Left ventricle myocardium inferior (tissue), 1 donor: ENCODE measurements at regions not wholly inside any gene's neighbourhood (a gene's known extent, or its start where the extent isn't known, plus 50 kb on each side); places are given as distances from the start of the nearest gene placed in this dataset.

Experiments
- DNase-seq: peaks from one replicate; pipeline ENCODE4 v3.0.0-alpha.2; 2020
- H3K27ac ChIP-seq: fragments of 200-600 bp; replicated peaks from 2 replicates; pipeline ENCODE4 v1.8.0; 2021
- H3K27me3 ChIP-seq: fragments of 200-600 bp; 2 replicates; pipeline ENCODE4 v1.8.0; 2021; ENCODE audit warnings: low read depth
- H3K36me3 ChIP-seq: fragments of 200-600 bp; 2 replicates; pipeline ENCODE4 v1.8.0; 2021
- H3K4me1 ChIP-seq: fragments of 200-600 bp; 2 replicates; pipeline ENCODE4 v1.8.0; 2021
- H3K4me3 ChIP-seq: fragments of 200-600 bp; 2 replicates; pipeline ENCODE4 v1.8.0; 2021; ENCODE audit warnings: mild to moderate bottlenecking, moderate library complexity
- H3K9me3 ChIP-seq: fragments of 200-600 bp; replicated peaks from 2 replicates; pipeline ENCODE4 v1.8.0; 2021
- CTCF ChIP-seq: fragments of 200-600 bp; IDR thresholded peaks from 2 replicates; pipeline ENCODE4 v1.8.0; 2021; ENCODE audit warnings: antibody characterized with exemption, mild to moderate bottlenecking, borderline replicate concordance
- intact Hi-C: fragments of 100-400 bp; cut with micrococcal nuclease; formaldehyde crosslinking; loops from one replicate; pipeline ENCODE4 v1.11.0; 2022
- donor health status: DM: no; HTN: yes; CAD: no; lungs with severe emphysema.

GRCh38 chr2:122595065-122595464 lies 839.6 kb downstream of the TSN start:
- TF ChIP-seq CTCF = no peak
- intact Hi-C loops = no loop called here
- no peaks in the 10 kb centered on the region for H3K36me3 ChIP-seq

GRCh38 chr2:122596598-122596997 lies 841.1 kb downstream of the TSN start:
- no peaks in the 10 kb centered on the region for H3K36me3 ChIP-seq
- DNase-seq = no peak
- intact Hi-C loops = no loop called here
- H3K9me3 ChIP-seq = peaks cover 3% of the 10 kb centered on the region
- H3K27ac ChIP-seq = no peak overlapping the region
- TF ChIP-seq CTCF = no peak
- no peaks in the 10 kb centered on the region for H3K27me3 ChIP-seq
- H3K4me1 ChIP-seq = no peaks in the 10 kb centered on the region
- no peak overlapping the region for H3K4me3 ChIP-seq

More at GRCh38 chr2:122595065-122595464, 839.6 kb downstream of the TSN start:
- DNase-seq = no peak
- Histone ChIP-seq H3K9me3 (peaks cover 3% of the 10 kb centered on the region), H3K27ac (no peak overlapping the region), H3K4me3 (no peak overlapping the region), H3K4me1 (no peaks in the 10 kb centered on the region), H3K27me3 (no peaks in the 10 kb centered on the region)

- intact Hi-C loops = no loop called here
- Histone ChIP-seq H3K4me3 (no peak overlapping the region), H3K4me1 (no peaks in the 10 kb centered on the region), H3K27me3 (no peaks in the 10 kb centered on the region), H3K9me3 (peaks cover 3% of the 10 kb centered on the region), H3K36me3 (no peaks in the 10 kb centered on the region), H3K27ac (no peak overlapping the region)
- no peak for TF ChIP-seq CTCF
- no peak for DNase-seq
These were observed 843.3 kb downstream of the TSN start for GRCh38 chr2:122598784-122599183.

GRCh38 chr2:122610948-122611609 lies 855.6 kb downstream of the TSN start:
- intact Hi-C loops = no loop called here
- Histone ChIP-seq H3K27ac (no peak overlapping the region), H3K4me3 (no peak overlapping the region)

GRCh38 chr2:122622934-122623333 lies 867.5 kb downstream of the TSN start:
- H3K27me3 ChIP-seq = no peaks in the 10 kb centered on the region
- H3K36me3 ChIP-seq = no peaks in the 10 kb centered on the region
- H3K4me1 ChIP-seq = no peaks in the 10 kb centered on the region
- DNase-seq = no peak
- no peak for TF ChIP-seq CTCF
- H3K4me3 ChIP-seq = no peak overlapping the region
- H3K27ac ChIP-seq = no peak overlapping the region
- intact Hi-C loops = no loop called here
- H3K9me3 ChIP-seq = peaks cover 18% of the 10 kb centered on the region

More at GRCh38 chr2:122610948-122611609, 855.6 kb downstream of the TSN start:
- no peak for TF ChIP-seq CTCF
- Histone ChIP-seq H3K9me3 (peaks cover 42% of the 10 kb centered on the region), H3K36me3 (no peaks in the 10 kb centered on the region), H3K4me1 (no peaks in the 10 kb centered on the region), H3K27me3 (no peaks in the 10 kb centered on the region)
- DNase-seq = no peak
